ENCODE measurements at regions not wholly inside any gene's neighbourhood (a gene's known extent, or its start where the extent isn't known, plus 50 kb on each side); places are given as distances from the start of the nearest gene placed in this dataset.

DNA sequence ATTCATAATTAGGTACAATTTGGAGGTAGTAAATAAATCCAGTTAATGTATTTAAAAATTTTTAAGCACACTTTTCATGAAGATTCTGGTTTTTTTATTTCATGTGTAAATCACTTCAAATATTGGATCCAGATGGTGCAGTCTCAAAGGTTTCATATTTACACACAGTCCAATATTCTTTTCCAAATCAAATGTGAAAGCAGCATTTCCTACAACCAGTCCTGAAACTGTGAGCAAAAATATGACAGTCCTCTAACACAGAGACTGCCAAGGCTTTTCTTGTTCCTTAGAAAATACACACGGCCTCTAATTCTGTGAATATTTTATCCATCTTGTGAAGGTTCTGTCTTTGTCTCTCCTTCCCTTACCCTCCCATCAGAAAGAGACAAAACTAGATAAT, 645.9 kb downstream of the ARL4A start:
- H3K36me3 ChIP-seq (ENCODE audit: insufficient read depth, low read length), result no peaks in the 10 kb centered on the region
- no peak overlapping the region for H3K9ac ChIP-seq (ENCODE audit: low read depth, low read length)
- H3K4me1 ChIP-seq (ENCODE audit: insufficient read depth, low read length), result no peaks in the 10 kb centered on the region
- no peaks in the 10 kb centered on the region for H3K9me3 ChIP-seq (ENCODE audit: control insufficient read depth, insufficient read depth, low read length)

DNA sequence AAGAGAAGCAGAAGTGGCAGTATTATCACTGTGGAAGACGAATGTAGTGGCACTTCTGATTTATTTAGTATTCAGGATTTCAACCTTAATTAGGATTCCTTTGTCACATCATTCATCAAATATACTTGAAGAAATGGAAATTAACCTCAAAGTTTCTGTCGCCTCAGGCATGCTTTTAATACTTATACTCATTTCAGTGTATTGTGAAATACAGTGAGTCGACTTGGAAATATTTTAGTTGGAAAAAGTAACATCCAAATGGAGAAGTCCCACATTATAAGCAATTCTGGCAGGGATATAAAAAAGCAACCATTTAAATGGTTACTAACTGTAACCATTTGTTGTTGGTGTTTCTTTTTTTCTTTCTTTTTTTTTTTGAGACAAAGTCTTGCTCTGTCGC, 648.8 kb downstream of the ARL4A start:
- Histone ChIP-seq H3K9ac (ENCODE audit: low read depth, low read length) (no peak overlapping the region), H3K4me1 (ENCODE audit: insufficient read depth, low read length) (no peaks in the 10 kb centered on the region), H3K36me3 (ENCODE audit: insufficient read depth, low read length) (no peaks in the 10 kb centered on the region), H3K9me3 (ENCODE audit: control insufficient read depth, insufficient read depth, low read length) (no peaks in the 10 kb centered on the region)

DNA sequence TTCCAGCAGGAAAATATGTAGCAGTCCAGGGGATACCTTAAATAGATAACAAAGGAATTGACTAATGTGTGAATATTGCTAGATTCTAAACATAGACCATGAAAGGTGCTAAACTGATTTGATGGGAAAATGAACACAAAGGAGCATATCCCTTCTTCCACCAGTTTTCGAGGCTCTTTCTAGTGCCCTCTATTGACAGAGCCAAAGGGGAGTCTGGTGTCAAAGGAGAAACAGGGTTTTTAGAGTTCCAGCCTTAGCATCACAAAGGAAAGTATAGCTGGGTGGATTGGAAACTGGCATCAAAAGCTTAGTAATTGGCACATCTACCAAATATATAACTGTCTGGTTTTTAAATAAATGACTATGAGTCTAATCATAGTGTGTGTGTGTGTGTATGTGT, 636.8 kb downstream of the ETV1 start:
- no peaks in the 10 kb centered on the region for H3K9me3 ChIP-seq (ENCODE audit: control insufficient read depth, insufficient read depth, low read length)
- no peaks in the 10 kb centered on the region for H3K36me3 ChIP-seq (ENCODE audit: insufficient read depth, low read length)
- H3K9ac ChIP-seq (ENCODE audit: low read depth, low read length), result no peak overlapping the region
- no peaks in the 10 kb centered on the region for H3K4me1 ChIP-seq (ENCODE audit: insufficient read depth, low read length)

DNA sequence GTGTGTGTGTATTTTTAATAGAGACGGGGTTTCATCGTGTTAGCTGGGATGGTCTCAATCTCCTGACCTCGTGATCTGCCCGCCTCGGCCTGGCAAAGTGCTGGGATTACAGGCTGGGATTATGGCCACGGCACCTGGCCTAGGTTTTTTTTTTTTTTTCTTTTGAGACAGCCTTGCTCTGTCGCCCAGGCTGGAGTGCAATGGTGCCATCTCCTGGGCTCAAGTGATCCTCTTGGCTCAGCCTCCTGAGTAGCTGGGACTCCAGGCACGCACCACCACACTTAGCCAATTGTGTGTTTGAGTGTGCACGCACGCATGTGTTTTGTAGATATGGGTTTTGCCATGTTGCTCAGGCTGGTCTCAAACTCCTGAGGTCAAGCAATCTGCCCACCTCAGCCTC, 629.8 kb downstream of the ETV1 start:
- Histone ChIP-seq H3K4me1 (ENCODE audit: insufficient read depth, low read length) (no peaks in the 10 kb centered on the region), H3K36me3 (ENCODE audit: insufficient read depth, low read length) (no peaks in the 10 kb centered on the region), H3K9ac (ENCODE audit: low read depth, low read length) (no peak overlapping the region), H3K9me3 (ENCODE audit: control insufficient read depth, insufficient read depth, low read length) (no peaks in the 10 kb centered on the region)

DNA sequence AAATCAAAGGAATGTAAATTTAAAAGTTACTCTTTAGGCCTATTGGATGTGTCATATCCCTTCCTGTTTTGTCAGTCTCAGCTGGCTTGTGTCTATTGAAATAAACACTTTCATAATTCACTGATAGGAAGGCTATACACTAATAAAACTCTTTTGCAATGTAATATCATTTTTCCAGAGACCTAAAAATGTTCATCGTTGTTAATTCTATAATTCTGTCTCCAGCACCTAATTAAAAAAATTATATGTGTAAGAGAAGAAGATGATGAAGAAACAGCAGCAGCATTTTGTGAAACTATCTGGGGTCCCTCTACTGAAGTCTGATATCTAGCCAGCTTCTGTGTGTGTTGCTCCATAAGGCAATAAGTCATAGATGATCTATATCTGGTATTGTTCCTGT, 602.7 kb downstream of the ETV1 start:
- H3K9me3 ChIP-seq (ENCODE audit: control insufficient read depth, insufficient read depth, low read length), result no peaks in the 10 kb centered on the region
- no peaks in the 10 kb centered on the region for H3K4me1 ChIP-seq (ENCODE audit: insufficient read depth, low read length)
- no peaks in the 10 kb centered on the region for H3K36me3 ChIP-seq (ENCODE audit: insufficient read depth, low read length)
- no peak overlapping the region for H3K9ac ChIP-seq (ENCODE audit: low read depth, low read length)

DNA sequence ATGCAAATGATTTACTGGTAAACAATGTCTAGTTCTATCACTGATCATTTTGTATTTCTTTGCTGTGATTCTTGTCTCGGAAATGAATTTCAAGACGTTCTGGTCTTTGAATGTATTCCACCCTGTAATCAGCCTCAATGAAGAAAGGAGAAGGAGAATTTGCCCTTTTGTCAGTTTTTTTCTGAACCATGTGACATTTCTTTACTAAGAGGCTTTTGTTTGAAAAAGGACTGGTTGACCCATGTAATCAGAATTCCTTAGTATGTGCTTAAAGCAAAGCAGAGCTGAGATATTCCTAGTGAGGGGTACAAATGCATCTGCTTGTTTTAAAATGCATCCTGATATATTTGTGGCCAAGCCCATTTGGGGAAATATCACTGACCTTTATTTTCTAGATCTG, 581.6 kb downstream of the ETV1 start:
- peaks cover 3% of the 10 kb centered on the region; the same call in 1 of the 2 replicates for H3K4me1 ChIP-seq (ENCODE audit: insufficient read depth, low read length)
- no peaks in the 10 kb centered on the region for H3K9me3 ChIP-seq (ENCODE audit: control insufficient read depth, insufficient read depth, low read length)
- H3K9ac ChIP-seq (ENCODE audit: low read depth, low read length), result no peak overlapping the region
- no peaks in the 10 kb centered on the region for H3K36me3 ChIP-seq (ENCODE audit: insufficient read depth, low read length)

DNA sequence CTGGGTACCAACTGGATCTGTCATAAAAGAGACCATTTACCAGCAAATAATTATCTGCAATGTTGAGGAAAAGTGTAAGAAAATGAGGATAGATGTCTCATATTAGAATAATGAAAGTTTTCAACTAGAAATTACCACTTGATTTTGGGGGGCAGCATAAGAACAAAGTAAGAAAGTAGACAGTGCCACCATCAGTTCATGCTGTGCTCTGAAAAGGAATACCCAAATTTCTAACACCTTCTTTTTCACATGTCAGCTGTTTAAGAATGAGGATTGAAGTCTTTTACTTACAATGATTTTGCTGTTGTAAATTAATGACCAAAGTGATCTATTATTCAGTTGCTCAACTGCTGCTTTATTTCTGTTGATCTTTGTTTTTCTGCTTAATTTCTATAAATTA, 578.3 kb downstream of the ETV1 start:
- Histone ChIP-seq H3K36me3 (ENCODE audit: insufficient read depth, low read length) (no peaks in the 10 kb centered on the region), H3K9me3 (ENCODE audit: control insufficient read depth, insufficient read depth, low read length) (no peaks in the 10 kb centered on the region), H3K9ac (ENCODE audit: low read depth, low read length) (no peak overlapping the region), H3K4me1 (ENCODE audit: insufficient read depth, low read length) (peaks cover 3% of the 10 kb centered on the region; the same call in 1 of the 2 replicates)

DNA sequence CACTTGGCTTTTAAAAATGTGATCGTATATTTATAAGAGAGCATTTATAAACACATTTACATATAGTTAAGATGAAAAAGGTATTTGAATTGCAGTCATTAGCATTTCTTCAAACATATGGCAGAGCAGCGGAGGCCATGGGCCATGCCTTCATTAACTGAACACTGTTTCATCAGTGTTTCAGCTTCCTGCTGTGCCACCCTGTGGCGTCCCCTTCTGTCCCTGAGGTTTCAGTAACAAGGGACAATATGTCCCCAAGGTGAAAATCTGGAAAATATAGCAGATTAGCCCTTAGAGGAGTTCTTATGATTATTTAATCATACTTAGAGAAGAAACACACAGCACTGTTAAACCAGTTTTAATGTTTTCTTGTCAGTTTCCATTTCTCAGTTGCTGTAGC, 577.8 kb downstream of the ETV1 start:
- Histone ChIP-seq H3K9ac (ENCODE audit: low read depth, low read length) (no peak overlapping the region), H3K36me3 (ENCODE audit: insufficient read depth, low read length) (no peaks in the 10 kb centered on the region), H3K4me1 (ENCODE audit: insufficient read depth, low read length) (peaks cover 3% of the 10 kb centered on the region; the same call in 1 of the 2 replicates), H3K9me3 (ENCODE audit: control insufficient read depth, insufficient read depth, low read length) (no peaks in the 10 kb centered on the region)

DNA sequence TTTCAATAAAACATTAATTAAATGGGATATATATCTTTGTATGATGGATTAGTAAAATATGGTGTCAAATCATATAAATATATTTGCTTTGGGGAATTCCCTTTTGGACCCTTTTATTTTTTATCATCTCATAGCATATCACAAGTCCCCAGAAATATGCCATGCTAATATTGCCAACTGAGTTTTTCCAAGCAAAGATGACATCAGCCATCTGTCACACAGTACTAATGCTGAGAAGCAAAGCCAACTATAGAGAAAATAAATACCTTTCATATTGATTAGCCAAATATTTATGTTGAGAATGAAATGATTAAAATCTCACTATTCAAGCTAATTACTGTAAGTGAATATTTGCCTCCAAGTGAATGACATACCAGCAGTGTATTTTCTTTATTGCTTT, 575.3 kb downstream of the ETV1 start:
- no peaks in the 10 kb centered on the region for H3K36me3 ChIP-seq (ENCODE audit: insufficient read depth, low read length)
- no peaks in the 10 kb centered on the region for H3K4me1 ChIP-seq (ENCODE audit: insufficient read depth, low read length)
- no peak overlapping the region for H3K9ac ChIP-seq (ENCODE audit: low read depth, low read length)
- H3K9me3 ChIP-seq (ENCODE audit: control insufficient read depth, insufficient read depth, low read length), result no peaks in the 10 kb centered on the region

DNA sequence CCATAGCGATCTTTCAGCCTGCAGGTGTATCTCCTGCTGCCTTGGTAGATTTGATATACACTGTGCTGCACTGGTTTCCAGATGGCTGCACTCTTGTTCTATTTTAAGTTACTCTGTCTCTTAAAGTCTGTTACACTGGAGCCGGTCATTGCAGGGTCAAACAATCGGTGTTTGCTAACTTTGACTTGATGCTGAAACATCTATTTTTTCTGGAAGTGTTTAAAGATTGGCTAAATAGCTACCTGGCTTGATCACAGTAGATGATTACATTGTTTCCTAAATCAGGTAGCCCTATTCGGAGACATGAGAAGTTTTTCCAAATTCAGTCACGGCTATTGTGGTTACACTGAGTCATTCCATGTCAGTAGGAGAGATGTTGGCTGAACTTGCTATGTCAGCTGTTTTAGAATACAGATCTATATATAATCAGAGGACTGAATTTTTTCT, 574.8 kb downstream of the ETV1 start:
- no peaks in the 10 kb centered on the region for H3K9me3 ChIP-seq (ENCODE audit: control insufficient read depth, insufficient read depth, low read length)
- no peak overlapping the region for H3K9ac ChIP-seq (ENCODE audit: low read depth, low read length)
- no peaks in the 10 kb centered on the region for H3K4me1 ChIP-seq (ENCODE audit: insufficient read depth, low read length)
- no peaks in the 10 kb centered on the region for H3K36me3 ChIP-seq (ENCODE audit: insufficient read depth, low read length)

DNA sequence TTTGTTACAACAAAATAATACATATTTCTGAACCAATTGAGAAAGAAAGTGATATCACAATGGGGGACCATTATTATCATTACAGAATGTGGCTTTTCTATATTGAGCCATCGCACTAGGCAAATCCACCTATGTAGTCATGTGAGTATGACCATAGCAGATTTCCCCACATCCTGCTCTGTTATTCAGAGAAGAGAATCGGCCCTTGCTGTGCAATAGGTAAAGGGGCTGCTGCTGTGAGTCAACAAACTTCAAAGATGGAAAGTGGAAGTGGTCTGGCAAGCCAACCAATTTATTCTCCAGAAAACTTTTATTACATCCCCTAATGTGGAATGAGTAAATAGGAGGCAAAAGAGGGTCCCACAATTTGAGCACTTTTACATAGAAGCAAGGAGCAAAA, 573.4 kb downstream of the ETV1 start:
- Histone ChIP-seq H3K4me1 (ENCODE audit: insufficient read depth, low read length) (no peaks in the 10 kb centered on the region), H3K9ac (ENCODE audit: low read depth, low read length) (no peak overlapping the region), H3K36me3 (ENCODE audit: insufficient read depth, low read length) (no peaks in the 10 kb centered on the region), H3K9me3 (ENCODE audit: control insufficient read depth, insufficient read depth, low read length) (no peaks in the 10 kb centered on the region)

DNA sequence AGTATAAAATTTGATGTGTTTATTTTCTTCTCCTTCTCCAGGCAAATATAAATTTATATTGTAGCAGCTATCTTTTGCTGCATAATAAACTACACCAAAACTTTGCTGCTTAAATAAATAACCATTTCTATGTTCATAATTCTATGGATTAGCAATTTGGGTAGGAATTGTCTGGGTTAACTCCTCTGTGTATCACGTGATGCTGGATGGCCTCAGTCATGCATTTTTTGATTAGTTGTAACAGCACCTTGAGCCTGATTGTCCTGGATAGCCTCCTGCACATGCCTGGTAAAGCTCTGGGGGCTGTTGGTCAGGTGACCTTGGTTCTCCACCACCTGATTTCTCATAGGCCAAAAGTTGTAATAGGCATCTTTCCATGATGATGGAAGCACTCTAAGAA, 572.9 kb downstream of the ETV1 start:
- H3K4me1 ChIP-seq (ENCODE audit: insufficient read depth, low read length), result no peaks in the 10 kb centered on the region
- H3K9me3 ChIP-seq (ENCODE audit: control insufficient read depth, insufficient read depth, low read length), result no peaks in the 10 kb centered on the region
- H3K9ac ChIP-seq (ENCODE audit: low read depth, low read length), result no peak overlapping the region
- H3K36me3 ChIP-seq (ENCODE audit: insufficient read depth, low read length), result no peaks in the 10 kb centered on the region

DNA sequence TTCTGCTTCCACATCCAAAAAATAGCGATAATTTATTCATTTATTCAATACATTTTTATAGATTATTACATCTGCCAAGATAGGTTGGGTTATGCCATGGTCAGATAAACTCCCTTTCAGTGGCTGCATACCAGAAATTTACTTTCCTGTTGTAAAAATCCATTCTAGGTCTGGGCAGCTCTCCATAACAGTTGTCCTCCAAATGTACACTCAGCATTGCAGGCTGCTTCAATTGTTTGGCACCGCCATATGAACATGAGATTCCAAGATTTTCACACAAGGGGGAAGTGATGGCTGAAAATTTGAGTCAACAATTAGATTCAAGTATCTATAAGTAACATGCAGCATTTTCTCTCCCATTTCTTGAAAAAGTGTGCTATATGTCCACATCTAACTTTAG, 568.7 kb downstream of the ETV1 start:
- no peaks in the 10 kb centered on the region for H3K9me3 ChIP-seq (ENCODE audit: control insufficient read depth, insufficient read depth, low read length)
- H3K4me1 ChIP-seq (ENCODE audit: insufficient read depth, low read length), result no peaks in the 10 kb centered on the region
- no peaks in the 10 kb centered on the region for H3K36me3 ChIP-seq (ENCODE audit: insufficient read depth, low read length)
- no peak overlapping the region for H3K9ac ChIP-seq (ENCODE audit: low read depth, low read length)

DNA sequence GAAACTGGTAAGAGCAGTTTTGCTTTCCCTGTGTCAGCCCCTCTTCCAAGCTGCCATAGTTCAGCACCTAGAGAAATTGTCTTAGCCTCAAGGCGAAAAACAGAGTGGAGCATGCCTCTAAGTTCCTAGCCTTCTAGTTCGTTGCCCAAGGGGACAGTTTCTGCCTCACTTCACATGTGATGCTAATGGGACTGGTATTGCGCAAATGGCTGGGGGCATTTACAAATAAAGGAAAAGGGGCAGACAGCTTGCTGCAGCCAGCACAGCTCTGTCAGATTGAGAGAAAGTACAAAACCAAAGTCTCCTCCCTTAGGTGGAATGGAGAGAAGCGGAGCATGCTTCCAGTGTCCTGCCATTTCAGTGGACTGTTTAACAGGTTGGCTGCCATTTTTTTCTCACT, 567.7 kb downstream of the ETV1 start:
- no peaks in the 10 kb centered on the region for H3K9me3 ChIP-seq (ENCODE audit: control insufficient read depth, insufficient read depth, low read length)
- no peaks in the 10 kb centered on the region for H3K4me1 ChIP-seq (ENCODE audit: insufficient read depth, low read length)
- H3K9ac ChIP-seq (ENCODE audit: low read depth, low read length), result no peak overlapping the region
- no peaks in the 10 kb centered on the region for H3K36me3 ChIP-seq (ENCODE audit: insufficient read depth, low read length)

DNA sequence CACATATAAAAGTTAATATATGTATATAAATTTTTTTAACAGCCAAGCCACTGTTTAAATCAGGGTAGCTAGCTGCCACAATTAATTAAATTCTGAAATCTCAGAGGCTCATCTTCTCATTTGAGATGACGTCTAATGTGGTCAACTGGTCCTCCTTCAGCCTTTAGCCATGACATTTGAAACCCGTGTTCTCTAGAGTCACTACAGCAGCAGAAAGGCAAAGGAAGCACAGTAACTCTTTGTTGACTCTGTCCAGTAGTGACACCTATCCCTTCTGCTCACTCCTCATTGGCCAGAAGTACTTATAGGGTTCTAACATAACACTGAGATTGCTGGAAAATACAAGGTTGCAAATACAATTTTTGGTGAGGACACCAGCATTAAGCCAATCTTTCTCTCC, 555.5 kb downstream of the ETV1 start:
- Histone ChIP-seq H3K4me1 (ENCODE audit: insufficient read depth, low read length) (no peaks in the 10 kb centered on the region), H3K9ac (ENCODE audit: low read depth, low read length) (no peak overlapping the region), H3K9me3 (ENCODE audit: control insufficient read depth, insufficient read depth, low read length) (no peaks in the 10 kb centered on the region), H3K36me3 (ENCODE audit: insufficient read depth, low read length) (no peaks in the 10 kb centered on the region)

DNA sequence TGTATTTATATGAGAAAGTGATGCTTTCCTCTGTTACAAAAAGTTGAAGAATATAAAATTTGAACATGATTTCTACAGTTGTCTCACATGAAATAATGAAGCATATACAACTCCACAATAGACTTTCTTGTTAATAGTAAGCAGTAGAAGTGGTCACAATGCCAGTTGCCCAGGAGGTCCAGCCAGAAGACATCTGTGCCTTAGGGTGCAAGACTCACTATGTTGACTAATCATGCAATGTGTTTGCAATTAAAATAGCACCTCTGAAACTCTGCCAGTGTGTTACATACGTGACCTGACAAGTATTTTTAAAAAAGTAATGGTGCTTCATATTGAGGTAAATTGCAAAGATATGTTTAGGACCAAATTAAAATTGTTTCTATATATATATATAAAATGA, 547.2 kb downstream of the ETV1 start:
- no peak overlapping the region for H3K9ac ChIP-seq (ENCODE audit: low read depth, low read length)
- no peaks in the 10 kb centered on the region for H3K4me1 ChIP-seq (ENCODE audit: insufficient read depth, low read length)
- H3K9me3 ChIP-seq (ENCODE audit: control insufficient read depth, insufficient read depth, low read length), result no peaks in the 10 kb centered on the region
- H3K36me3 ChIP-seq (ENCODE audit: insufficient read depth, low read length), result no peaks in the 10 kb centered on the region
